GM12878 (cell line): ENCODE measurements at regions not wholly inside any gene's neighbourhood (a gene's known extent, or its start where the extent isn't known, plus 50 kb on each side); places are given as distances from the start of the nearest gene placed in this dataset.

ENCODE experiments used
- BCLAF1 ChIP-seq: fragments of 450-650 bp; IDR thresholded peaks from 2 replicates; pipeline ENCODE4 v1.6.1; 2017; ENCODE audit warnings: antibody characterized with exemption, mild to moderate bottlenecking, moderate library complexity
- CBFB ChIP-seq: IDR thresholded peaks from 2 replicates; pipeline ENCODE4 v1.6.1; 2016; ENCODE audit warnings: antibody characterized with exemption, low read depth
- CBX5 ChIP-seq: sonication (generic); IDR thresholded peaks from 2 replicates; pipeline ENCODE4 v1.6.1; 2016; ENCODE audit warnings: low read depth, moderate library complexity, mild to moderate bottlenecking, inconsistent platforms
- E2F8 ChIP-seq: fragments of 450-650 bp; IDR thresholded peaks from 2 replicates; pipeline ENCODE4 v1.6.1; 2018; ENCODE audit warnings: mild to moderate bottlenecking, low read depth, moderate library complexity; ENCODE audit not compliant: partially characterized antibody
- EGR1 ChIP-seq, 2 experiments: IDR thresholded peaks; 1 replicate in 1 of 2; 2 replicates in 1 of 2; pipeline ENCODE4 v1.6.1; 2011 to 2012; ENCODE audit warnings: low read depth in 2 of 2, low read length in 2 of 2, borderline replicate concordance in 1 of 2, mild to moderate bottlenecking in 1 of 2, moderate library complexity in 1 of 2
- FOXK2 ChIP-seq: fragments of 450-650 bp; IDR thresholded peaks from 2 replicates; pipeline ENCODE4 v1.6.1; 2017; ENCODE audit warnings: mild to moderate bottlenecking, moderate library complexity
- HDGF ChIP-seq: fragments of 450-650 bp; IDR thresholded peaks from 2 replicates; pipeline ENCODE4 v1.6.1; 2016; ENCODE audit warnings: antibody characterized with exemption
- IRF4 ChIP-seq: IDR thresholded peaks from 2 replicates; pipeline ENCODE4 v1.6.1; 2011; ENCODE audit warnings: low read depth, low read length
- IRF5 ChIP-seq: fragments of 450-650 bp; IDR thresholded peaks from 2 replicates; pipeline ENCODE4 v1.6.1; 2017; ENCODE audit warnings: borderline replicate concordance
- MTA2 ChIP-seq: fragments of 450-650 bp; IDR thresholded peaks from 2 replicates; pipeline ENCODE4 v1.6.1; 2016; ENCODE audit warnings: low read depth, mild to moderate bottlenecking, moderate library complexity
- NR2C2 ChIP-seq: IDR thresholded peaks from 2 replicates; pipeline ENCODE4 v1.6.1; 2011; ENCODE audit warnings: borderline replicate concordance, low read depth; ENCODE audit not compliant: control insufficient read depth, insufficient read length
- SKIL ChIP-seq: fragments of 450-650 bp; IDR thresholded peaks from 2 replicates; pipeline ENCODE4 v1.6.1; 2017; ENCODE audit warnings: mild to moderate bottlenecking, low read depth, inconsistent platforms; ENCODE audit not compliant: poor library complexity, severe bottlenecking
- SPI1 ChIP-seq: IDR thresholded peaks from 2 replicates; pipeline ENCODE4 v1.6.1; 2011; ENCODE audit warnings: low read depth, mild to moderate bottlenecking, low read length, moderate library complexity, borderline replicate concordance; ENCODE audit not compliant: insufficient read depth
- ZNF687 ChIP-seq: fragments of 450-650 bp; IDR thresholded peaks from 2 replicates; pipeline ENCODE4 v1.6.1; 2017; ENCODE audit warnings: mild to moderate bottlenecking, moderate library complexity

- TF ChIP-seq ZNF687 (no peak), E2F8 (no peak), HDGF (peak; percentile 98), CBFB (0 out of 2 replicates have a peak, but pooled peaks have one; percentile 8), EGR1 (IDR thresholded peaks at IDR 0.05; ENCODE audit: borderline replicate concordance in 1 of 2, low read depth in 2 of 2, low read length in 2 of 2) (peak in 1 of 2 experiments; percentile 58; a peak in 2 of 3 replicates), IRF5 (0 out of 2 replicates have a peak, but pooled peaks have one; percentile 24), MTA2 (peak; percentile 62), NR2C2 (no peak), IRF4 (peak; percentile 24; the same call in 1 of the 2 replicates), BCLAF1 (no peak), SPI1 (peak; percentile 92), FOXK2 (peak; percentile 42; the same call in 1 of the 2 replicates), SKIL (no peak), CBX5 (no peak)
Observed at GRCh38 chr20:53707371-53708055, 113.9 kb upstream of the ZNF217 start (continued).
